AG04449 (cell line): ENCODE measurements at regions not wholly inside any gene's neighbourhood (a gene's known extent, or its start where the extent isn't known, plus 50 kb on each side); places are given as distances from the start of the nearest gene placed in this dataset.
A peak's percentile ranks its signal among the peaks of the same experiment; 100 is the strongest.

Experiments used
- CTCF ChIA-PET: fragments of 350-600 bp; formaldehyde crosslinking; extraction: SDS; loops from one replicate; lab custom pipeline; 2021; ENCODE audit warnings: antibody characterized with exemption; lab: Yijun Ruan, JAX
- POLR2A ChIA-PET: fragments of 400-600, 350-600 bp; formaldehyde crosslinking; extraction: SDS; loops from one replicate; lab custom pipeline; 2020; ENCODE audit warnings: antibody characterized with exemption, inconsistent platforms; lab: Yijun Ruan, JAX
- DNase-seq: peaks from one replicate; pipeline ENCODE4 v3.0.0-alpha.2; 2010; ENCODE audit warnings: low read depth, low spot score
- H3K4me3 ChIP-seq: 2 replicates; pipeline ENCODE4 v1.5.1; 2011; ENCODE audit warnings: low read depth, mild to moderate bottlenecking, control low read depth, low read length
- TF ChIP-seq, protein P1 (sequence below): IDR thresholded peaks from one replicate; pipeline ENCODE4 v1.5.1; 2011; ENCODE audit warnings: mild to moderate bottlenecking, moderate library complexity, low read length, control low read depth, inconsistent platforms; ENCODE audit not compliant: insufficient read depth; ENCODE audit errors: missing control alignments

DNA sequence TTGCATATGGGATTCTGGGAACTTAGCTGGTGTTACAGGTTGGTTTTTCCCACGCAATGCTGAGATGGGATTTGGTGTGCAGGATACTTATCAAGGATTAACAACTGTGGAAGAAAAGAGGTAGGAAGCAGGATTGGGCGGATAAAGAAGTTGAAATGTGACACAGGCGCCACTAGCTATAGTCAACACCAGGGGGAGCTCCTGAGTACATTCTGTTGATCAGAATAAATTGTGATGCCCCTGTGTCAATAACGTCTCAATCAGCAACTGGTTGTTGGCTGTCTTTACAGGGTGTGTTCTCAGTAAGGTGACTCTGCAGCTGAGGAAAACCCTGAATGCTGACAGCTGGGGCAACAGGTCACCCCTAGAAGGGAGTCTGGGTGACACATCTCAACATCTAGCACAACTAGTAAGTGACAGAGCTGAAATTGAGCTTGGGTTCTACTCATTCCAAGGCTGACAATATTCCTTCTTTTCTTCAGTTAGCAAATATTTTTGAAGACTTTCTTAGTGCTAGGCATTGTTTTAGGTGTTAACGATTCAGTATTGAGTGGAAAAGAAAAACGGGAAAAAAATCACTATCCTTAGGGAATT, 143.0 kb downstream of the ARL6IP6 start:
- POLR2A ChIA-PET, result no interaction called here
- DNase-seq, result no peak
- H3K4me3 ChIP-seq, result no peak overlapping the region
- TF ChIP-seq, protein P1, sequence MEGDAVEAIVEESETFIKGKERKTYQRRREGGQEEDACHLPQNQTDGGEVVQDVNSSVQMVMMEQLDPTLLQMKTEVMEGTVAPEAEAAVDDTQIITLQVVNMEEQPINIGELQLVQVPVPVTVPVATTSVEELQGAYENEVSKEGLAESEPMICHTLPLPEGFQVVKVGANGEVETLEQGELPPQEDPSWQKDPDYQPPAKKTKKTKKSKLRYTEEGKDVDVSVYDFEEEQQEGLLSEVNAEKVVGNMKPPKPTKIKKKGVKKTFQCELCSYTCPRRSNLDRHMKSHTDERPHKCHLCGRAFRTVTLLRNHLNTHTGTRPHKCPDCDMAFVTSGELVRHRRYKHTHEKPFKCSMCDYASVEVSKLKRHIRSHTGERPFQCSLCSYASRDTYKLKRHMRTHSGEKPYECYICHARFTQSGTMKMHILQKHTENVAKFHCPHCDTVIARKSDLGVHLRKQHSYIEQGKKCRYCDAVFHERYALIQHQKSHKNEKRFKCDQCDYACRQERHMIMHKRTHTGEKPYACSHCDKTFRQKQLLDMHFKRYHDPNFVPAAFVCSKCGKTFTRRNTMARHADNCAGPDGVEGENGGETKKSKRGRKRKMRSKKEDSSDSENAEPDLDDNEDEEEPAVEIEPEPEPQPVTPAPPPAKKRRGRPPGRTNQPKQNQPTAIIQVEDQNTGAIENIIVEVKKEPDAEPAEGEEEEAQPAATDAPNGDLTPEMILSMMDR, result peak; percentile 64
- CTCF ChIA-PET, result interaction anchor here (0.8 to 4.5 kb wide), 12 partner anchors 9 to 617 kb away, joined by 3 to 45 read pairs (median 6); partner anchors contain the start of gene RPRM

DNA sequence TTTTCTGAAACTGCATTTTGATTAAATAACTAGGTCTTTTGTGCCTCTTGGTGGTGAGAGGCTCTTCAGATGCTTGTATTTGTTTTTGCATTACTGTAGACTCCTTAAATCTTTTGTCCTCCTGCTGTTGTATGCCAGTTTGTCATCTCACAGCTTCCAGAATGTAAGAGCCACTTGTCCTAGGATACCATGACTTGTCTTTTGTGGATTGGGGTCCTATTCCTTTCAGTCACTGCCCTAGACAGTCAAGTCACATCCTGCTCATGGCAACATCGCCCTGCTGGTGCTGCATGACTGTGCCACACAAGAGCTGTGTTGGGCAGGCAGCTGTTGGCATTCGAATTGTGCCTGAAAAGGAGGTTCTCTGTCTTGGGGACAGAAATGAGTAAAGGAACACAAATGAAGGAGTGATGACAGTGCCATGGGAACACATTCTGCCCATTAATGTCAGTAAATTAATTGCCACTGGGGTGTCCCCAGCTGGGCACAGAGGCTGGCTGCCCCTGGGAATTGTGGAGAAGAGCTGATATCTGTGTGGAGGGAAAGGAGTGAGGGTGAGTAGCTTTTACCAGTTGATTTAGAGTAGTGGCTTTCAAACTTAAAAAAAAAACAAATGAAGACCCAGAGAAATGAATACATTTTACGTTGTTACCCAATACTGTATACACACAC, 140.3 kb downstream of the ARL6IP6 start:
- TF ChIP-seq, protein P1, result no peak
- ChIA-PET POLR2A (no interaction called here), CTCF (interaction anchor here (4.5 kb wide), 1 partner anchor 10 kb away, joined by 45 read pairs; no protein-coding TSS in a partner anchor)
- DNase-seq, result no peak
- H3K4me3 ChIP-seq, result no peak overlapping the region

DNA sequence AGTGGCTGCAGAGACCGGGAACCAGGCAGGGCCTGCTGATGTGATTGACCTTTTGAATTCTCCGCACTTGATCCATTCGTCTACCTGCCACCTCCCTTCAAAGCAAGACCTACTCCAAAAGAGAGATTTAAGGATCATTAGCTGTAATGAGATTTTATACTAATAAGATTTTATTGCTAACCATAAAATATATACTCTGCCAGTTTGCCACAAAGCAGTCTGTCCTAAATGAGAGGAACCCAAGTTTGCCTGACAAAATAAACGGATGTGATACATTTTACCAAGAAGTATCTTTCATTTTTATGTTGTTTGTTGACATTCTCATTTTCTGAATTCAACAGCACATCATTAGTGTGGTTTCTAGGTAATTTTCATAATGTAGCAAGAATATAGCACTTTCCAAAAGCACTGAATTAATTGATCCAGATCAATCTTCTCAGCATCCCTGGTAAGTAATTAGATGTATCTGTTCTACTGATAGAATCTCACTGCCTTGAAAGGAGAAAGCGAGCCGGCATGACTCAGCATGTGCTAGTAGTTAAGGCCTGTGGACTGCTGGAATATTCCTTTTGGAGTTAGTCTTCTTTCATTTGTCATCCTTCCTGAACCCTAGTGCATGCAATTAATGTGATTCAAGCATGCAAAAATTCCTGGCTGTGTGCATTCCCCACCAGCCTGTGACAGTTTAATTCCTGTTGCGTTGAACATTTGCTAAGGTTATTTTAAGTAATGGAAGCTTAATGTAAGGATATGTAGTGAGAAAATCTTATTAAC, 128.5 kb downstream of the ARL6IP6 start:
- H3K4me3 ChIP-seq, result no peak overlapping the region
- DNase-seq, result peak; percentile 71
- ChIA-PET CTCF (interaction anchor here (3.5 to 4.4 kb wide), 2 partner anchors 13 to 14 kb away, joined by 13 to 45 read pairs; no protein-coding TSS in a partner anchor), POLR2A (no interaction called here)
- TF ChIP-seq, protein P1, result no peak

DNA sequence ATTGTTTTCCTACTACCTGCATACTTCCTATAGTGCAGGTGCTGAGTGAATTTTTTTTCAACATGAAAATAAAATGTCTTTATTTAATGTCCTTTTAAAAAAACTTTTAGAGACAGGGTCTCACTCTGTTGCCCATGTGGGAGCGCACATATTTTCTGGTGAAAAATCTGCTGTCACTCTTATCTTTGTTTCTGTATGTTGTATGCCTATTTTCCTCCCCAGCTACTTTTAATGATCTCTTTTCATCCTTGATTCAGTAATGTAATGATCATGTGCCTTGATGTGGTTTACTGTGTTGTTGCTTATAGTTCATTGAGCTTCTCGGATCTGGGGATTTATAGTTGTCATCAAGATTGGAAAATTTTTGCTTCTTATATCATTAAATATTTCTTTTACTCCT, 117.3 kb downstream of the ARL6IP6 start:
- DNase-seq, result no peak
- no peak overlapping the region for H3K4me3 ChIP-seq
- CTCF ChIA-PET, result no interaction called here
- TF ChIP-seq, protein P1, result no peak
- POLR2A ChIA-PET, result no interaction called here

DNA sequence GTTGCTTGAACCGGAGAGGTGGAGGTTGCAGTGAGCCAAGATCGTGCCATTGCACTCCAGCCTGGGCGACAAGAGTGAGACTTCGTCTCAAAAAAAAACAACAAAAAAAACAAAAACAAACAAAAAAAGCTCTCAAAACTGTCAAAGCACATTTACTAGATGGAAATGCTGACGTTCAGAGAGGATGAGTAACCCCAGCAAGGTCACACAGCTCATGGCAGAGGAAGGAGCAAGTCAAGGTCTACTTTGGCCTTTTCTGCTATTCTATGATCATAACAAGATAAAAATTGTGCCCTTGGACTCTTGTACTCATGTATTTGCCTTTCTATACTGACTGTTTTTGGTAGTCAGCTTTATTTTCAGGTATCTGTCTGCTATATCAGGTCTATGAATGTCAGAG, 109.5 kb downstream of the ARL6IP6 start:
- H3K4me3 ChIP-seq, result no peak overlapping the region
- DNase-seq, result no peak
- CTCF ChIA-PET, result interaction anchor here (1.8 kb wide), 1 partner anchor 33 kb away, joined by 6 read pairs; no protein-coding TSS in a partner anchor
- TF ChIP-seq, protein P1, result no peak
- POLR2A ChIA-PET, result no interaction called here
